ENCODE measurements at regions not wholly inside any gene's neighbourhood (a gene's known extent, or its start where the extent isn't known, plus 50 kb on each side); places are given as distances from the start of the nearest gene placed in this dataset.
A peak's percentile ranks its signal among the peaks of the same experiment; 100 is the strongest.

GRCh38 chr20:19807946-19808330, 49.9 kb downstream of the RIN2 start:
- no peak for TF ChIP-seq CTCF (IDR thresholded peaks at IDR 0.05; ENCODE audit: low read depth, low read length)

GRCh38 chr20:19808498-19808897, 50.4 kb downstream of the RIN2 start:
- TF ChIP-seq CTCF (IDR thresholded peaks at IDR 0.05; ENCODE audit: low read depth, low read length), result no peak
- no peak for DNase-seq (ENCODE audit: extremely low read depth, low read depth)

More at GRCh38 chr20:19807946-19808330, 49.9 kb downstream of the RIN2 start:
- no peak for DNase-seq (ENCODE audit: extremely low read depth, low read depth)

- no peak for DNase-seq (ENCODE audit: extremely low read depth, low read depth)
- TF ChIP-seq CTCF (IDR thresholded peaks at IDR 0.05; ENCODE audit: low read depth, low read length), result no peak
Observed at GRCh38 chr20:19809505-19809904, 51.4 kb downstream of the RIN2 start.

GRCh38 chr20:19811231-19811630, 53.2 kb downstream of the RIN2 start:
- no peak for DNase-seq (ENCODE audit: extremely low read depth, low read depth)
- TF ChIP-seq CTCF (IDR thresholded peaks at IDR 0.05; ENCODE audit: low read depth, low read length), result no peak

GRCh38 chr20:19812056-19812455, 54.0 kb downstream of the RIN2 start:
- no peak for TF ChIP-seq CTCF (IDR thresholded peaks at IDR 0.05; ENCODE audit: low read depth, low read length)
- no peak for DNase-seq (ENCODE audit: extremely low read depth, low read depth)

- TF ChIP-seq CTCF (IDR thresholded peaks at IDR 0.05; ENCODE audit: low read depth, low read length), result no peak
- no peak for DNase-seq (ENCODE audit: extremely low read depth, low read depth)
Observed at GRCh38 chr20:19812696-19813095, 54.6 kb downstream of the RIN2 start.

GRCh38 chr20:19813846-19814640, 56.0 kb downstream of the RIN2 start:
- TF ChIP-seq CTCF (IDR thresholded peaks at IDR 0.05; ENCODE audit: low read depth, low read length), result no peak
- DNase-seq (ENCODE audit: extremely low read depth, low read depth), result peak; percentile 37
